Hippocampal formation (tissue), 2 donors: ENCODE measurements at regions not wholly inside any gene's neighbourhood (a gene's known extent, or its start where the extent isn't known, plus 50 kb on each side); places are given as distances from the start of the nearest gene placed in this dataset.
"Not testable (repeated sequence)": the region's sequence is repeated elsewhere in the genome, so short reads cannot be mapped to it uniquely, and the experiment has no call there.

Experiments
- DNase-seq, 2 donors: peaks; one replicate each; lab custom pipeline; 2025; lab: John Stamatoyannopoulos, UW

DNA sequence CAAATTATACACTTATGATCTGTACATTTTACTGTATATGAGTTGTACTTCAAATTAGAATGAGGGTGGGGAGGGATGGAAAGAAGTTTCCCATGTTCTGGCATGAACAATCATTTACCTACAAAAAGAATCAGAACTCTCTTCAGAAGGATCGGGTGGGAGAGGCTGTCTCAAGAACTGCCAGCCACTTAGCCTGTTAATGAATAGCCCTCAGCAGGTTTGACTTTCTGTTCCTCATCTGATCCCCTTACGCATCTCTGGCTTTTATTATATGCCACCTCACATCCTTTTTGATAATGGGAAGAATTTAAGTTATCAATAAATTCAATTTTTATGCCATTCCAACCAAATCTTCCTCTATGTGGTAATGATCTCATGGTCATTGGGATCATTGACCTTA, 168.3 kb upstream of the TGFBR2 start:
- DNase-seq = no peak

DNA sequence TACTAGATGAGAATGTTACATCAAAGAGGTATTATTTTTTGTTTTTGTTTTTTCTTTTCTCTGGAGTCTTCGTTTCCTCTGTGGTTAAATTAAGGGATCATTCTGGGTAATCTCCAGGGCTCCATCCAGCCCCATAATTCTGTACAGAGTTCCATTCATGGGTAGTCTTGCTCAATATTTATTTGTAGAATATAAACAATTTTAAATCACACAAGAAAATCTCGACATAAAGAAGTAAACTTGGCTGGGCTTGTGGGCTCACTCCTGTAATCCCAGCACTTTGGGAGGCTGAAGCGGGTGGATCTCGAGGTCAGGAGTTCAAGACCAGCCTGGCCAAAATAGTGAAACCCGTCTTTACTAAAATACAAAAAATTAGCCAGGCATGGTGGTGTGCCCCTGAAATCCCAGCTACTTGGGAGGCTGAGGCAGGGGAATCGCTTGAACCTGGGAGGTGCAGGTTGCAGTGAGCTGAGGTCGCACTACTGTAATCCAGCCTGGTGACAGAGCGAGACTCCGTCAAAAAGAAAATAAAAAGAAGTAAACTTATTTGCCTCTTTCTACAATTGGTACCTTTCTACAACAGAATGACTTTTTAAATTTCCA, 166.8 kb upstream of the TGFBR2 start:
- no peak for DNase-seq

DNA sequence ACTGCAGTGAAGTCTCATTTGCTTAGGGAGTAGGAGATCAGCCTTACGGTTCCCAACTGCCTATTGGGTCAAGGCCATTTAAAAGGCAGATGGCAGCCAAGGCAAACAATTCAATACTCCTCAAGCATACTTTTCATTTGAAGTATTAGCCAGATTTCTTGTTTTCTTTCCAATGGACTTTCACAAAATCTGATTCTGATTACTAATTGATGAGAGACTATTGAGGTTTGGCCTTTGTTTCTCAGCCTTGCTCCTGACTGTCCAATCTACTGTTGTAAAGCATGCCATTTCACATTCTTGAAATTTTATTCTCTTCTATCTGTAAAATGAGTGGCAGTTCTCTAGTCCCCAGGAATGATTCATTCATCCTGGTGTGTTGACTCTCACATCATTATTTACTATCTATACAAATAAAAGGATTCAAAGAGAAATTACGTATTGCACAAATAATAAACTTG, 166.2 kb upstream of the TGFBR2 start:
- no peak for DNase-seq

DNA sequence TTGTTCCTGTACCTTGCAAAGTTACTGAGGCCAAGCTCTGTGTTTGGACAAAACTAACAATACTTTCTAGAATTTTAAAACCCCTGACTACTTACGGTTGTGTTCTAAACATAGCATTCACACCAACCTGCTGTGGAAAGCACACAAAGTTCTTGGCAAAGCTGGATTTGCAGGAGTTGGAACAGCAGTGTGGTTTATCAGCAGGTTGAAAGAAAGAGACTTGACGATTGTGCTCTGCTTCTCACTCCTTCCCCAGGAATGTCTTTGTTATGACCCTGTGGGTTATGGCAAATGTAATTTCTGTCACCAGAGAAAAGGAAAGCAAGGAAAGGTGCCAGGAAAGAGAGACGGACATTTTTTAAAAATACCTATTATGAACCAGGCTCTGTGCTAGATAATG, 165.5 kb upstream of the TGFBR2 start:
- DNase-seq = no peak

DNA sequence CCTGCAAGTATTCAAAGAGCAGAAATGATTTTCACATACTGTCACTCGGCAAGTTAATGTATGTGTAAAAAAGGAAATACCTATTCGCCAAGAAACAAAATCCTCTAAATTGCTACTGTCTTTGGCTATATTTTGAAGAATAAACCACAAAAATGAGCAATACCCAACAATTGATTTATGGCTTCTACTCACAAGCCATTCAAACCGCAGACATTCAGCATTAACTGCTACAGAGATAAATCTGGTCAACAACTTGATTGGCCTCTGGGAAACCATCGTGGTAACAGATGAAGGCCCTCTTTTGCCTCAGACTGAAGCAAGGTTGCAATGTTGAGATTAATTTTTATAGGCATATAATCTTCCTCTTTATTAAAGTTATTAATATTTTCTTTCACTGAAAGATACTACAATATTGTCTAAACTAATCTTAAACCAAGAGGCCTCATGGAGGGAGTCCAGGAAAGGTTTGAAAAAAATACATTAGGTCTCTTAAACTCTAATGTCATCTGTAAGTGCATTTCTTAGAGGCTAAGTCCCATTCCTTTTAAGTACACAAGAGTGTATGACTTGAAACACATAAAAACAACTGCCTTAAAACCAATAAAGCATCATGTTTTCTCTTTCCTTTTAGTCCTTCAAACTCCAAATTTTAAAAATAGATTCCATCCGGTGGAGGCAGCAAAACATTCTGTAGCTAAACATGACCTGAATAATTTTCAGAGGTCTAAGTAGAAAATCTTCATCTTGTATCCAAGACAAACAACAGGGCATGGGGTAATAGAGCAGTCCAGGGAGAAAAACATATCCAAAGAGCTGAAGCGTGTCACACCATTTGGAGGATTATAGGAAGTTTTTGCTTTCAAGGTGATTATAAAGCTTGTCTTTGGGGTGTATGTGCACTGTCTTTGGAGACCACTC, 162.4 kb upstream of the TGFBR2 start:
- DNase-seq = no peak

DNA sequence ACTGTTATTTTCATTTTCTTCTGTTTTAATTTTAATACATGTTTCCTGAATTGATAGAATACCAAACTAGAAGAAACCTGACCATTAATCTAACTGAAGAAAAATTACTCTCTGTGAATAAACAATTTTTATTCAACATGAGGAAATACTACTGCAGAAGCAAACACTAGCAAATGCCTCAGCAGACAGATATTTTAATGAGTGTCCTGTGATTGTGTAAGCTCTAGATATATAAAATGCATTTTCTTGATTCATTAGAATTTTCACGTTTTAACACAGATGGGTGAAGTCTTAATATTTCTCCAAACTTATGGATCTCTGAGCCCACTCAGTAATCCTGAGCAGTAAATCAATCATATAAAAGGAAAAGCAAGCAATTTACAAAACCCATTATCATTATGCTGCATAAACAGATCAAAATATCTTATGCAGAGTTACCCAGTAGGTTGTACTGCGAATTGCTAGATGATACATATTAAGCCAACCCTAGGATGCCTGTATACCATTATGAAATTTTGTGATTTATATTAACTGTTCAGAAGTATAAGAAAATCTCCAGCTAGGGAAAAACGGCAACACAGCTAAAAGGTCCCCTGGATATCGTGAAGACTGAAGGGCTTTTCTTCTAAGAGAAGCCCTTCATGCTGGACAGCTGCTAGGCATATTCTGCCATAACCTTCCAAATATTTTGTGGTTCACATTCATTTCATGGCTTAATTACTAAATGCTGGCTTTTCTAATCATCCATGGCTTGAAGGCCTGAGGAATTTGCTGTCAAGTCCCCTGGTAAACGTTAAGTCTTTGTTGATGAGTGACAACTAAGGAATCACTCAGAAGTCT, 157.7 kb upstream of the TGFBR2 start:
- no peak for DNase-seq

DNA sequence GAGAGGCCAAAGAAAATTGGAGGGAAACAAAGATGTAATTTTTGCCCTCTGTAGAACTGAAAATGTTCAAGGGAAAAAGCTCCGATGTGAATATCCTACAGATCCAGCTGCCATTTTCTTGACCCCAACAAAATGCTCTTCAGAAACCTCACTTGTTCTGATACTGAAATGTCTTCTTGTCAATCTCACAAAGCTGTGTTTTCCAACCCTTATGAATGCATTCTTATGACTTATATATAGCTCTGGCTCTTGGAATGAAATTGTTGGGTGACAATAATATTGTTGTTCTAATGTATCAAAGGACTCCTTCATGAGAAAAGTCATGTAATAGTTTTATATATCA, 157.1 kb upstream of the TGFBR2 start:
- DNase-seq = no peak

DNA sequence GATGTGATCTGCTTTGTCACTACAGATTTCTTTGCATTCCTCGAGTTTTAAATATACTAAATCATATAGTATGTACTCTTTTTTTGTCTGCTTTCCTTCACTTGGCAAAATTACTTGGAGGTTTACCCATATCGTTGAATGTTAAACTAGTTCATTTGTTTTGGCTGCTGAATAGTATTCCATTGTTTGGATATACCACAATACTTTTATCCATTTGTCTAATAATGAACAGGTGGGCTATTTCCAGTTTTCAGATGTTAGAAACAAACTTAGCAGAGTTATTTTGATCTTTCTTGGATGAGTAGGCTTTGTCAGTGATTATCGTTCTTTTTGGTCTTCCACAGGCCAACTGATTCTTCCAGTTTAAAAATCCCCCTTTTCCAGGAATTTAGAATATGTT, 154.0 kb upstream of the TGFBR2 start:
- no peak for DNase-seq

DNA sequence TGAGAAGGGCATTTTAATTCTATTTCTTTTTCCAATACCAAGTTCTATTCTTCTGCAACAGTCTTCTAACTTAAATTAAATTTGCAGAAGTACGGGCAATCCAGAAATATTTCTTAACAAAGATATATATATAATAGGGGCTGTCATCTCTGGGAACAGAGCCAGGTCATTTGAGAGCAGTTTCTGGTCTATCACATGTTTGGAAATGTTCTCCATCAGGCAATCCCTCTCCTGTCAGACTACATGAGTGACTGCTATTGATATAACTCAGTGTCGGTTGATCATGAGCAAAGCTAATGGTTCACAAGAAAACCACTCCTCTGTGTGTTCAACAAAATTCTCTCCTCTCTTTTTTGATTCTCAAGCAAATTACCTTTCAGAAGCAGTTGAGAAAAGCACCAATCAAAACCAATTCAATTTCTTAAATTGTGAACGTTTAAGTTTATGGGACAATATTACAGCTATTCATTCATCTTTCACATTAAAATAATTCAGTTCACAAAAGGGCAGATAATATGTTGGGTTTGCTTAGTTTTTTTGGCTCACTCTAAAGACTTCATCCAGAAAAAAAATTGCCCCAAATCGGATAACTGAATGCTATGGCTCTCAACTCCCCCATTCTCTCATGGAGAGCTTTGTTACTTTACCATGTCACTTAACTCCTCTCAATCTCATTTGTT, 152.9 kb upstream of the TGFBR2 start:
- DNase-seq = no peak

DNA sequence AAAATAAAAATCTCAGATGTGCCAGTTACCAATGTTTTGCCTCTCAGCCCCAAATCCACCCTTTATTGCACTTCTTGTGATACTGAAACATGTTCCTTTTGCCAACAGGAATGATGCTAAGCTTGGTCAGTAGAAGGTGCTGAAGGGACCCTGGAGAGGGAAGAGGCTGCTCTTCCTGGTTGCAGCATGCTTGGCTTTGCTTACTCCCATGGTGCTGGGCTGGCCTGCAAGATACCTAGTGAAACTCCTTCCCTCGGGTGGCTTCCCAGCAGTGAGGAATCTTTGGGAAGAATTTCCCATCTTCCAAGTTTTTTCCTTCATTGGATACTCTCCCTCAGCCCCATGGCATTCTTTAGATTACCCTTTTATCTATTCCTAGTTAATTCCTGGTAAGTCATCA, 151.8 kb upstream of the TGFBR2 start:
- DNase-seq = no peak

DNA sequence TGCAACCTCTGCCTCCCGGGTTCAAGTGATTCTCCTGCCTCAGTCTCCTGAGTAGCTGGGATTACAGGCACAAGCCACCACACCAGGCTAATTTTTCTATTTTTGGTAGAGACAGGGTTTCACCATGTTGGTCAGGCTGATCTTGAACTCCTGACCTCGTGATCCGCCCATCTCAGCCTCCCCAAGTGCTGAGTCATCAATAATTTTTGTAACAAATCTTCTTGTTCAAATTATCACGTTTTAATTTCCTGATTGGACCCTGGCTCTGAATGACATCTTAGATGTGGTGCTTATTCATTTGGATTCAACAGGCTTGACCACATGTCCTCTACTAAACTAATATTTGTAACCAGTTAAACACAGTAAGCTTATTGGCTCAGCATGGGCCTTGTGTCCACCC, 151.3 kb upstream of the TGFBR2 start:
- DNase-seq = not testable (repeated sequence)

DNA sequence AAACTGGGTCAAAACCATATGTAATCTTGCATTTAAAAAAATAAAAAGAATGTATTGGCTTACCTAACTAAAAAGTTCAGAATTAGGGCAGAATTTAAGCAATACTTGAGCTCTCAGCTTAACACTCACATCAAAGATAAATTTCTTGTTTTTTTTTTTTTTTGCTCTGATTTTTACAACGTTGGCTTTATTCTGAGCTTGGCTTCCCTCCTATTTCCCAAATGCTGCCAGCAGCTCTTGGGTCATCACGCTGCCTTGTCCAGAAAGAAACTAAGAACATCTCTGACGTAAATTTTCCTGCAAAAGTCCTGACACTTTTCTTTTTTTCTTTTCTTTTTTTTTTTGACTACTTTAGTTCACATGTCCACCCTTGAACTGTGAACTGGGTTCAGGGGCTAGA, 150.6 kb upstream of the TGFBR2 start:
- no peak for DNase-seq

DNA sequence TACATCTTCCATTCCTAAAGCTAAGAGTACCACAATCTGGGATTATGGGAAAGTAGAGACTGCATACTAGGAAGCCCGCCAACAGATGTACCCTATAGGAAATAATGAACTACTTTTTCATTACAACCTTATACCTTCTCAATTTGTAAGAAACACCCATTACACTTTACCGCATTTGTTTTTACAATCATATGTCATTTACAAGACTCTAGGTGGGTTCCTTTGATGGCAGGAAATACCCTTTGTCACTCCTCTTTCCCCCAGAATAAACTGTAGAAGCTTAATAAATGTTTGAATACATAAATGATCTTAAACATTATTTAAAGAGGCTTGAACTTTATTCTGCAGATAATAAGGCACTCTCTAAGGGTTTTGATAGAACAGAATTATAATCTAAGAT, 150.1 kb upstream of the TGFBR2 start:
- DNase-seq = no peak

DNA sequence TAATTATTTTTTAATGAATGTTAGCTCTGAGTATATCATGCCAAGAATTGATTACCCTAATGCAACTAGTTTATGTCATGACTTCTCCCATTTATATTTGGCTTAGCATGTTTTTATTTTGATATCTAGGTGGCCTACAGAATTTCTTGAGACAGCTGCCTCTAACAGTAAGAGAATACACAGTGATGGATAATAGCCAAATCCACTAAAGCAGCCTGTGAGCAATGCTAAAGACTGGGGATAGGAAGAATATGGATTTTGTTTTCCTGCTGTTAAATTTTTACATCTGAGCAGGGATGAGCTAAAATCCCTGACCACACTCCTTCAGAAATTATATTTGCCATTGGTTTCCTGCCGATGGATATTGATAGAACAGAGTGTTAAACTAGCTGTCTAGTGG, 149.3 kb upstream of the TGFBR2 start:
- no peak for DNase-seq

DNA sequence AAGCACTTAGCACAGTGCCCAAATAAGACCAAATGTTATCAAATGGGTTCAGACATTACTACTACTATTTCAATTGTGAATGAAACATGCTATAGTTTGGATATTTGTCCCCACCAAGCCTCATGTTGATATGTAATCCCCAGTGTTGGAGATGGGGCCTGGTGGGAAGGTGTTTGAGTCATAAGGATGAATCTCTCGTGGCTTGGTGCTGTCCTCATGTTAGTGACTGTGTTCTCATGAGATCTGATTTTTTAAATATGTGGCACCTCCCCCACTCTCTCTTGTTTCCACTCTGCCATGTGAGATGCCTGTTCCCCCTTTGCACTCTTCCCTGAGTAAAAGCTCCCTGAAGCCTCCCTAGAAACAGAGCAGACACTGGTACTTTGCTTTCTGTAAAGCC, 148.7 kb upstream of the TGFBR2 start:
- DNase-seq = no peak

DNA sequence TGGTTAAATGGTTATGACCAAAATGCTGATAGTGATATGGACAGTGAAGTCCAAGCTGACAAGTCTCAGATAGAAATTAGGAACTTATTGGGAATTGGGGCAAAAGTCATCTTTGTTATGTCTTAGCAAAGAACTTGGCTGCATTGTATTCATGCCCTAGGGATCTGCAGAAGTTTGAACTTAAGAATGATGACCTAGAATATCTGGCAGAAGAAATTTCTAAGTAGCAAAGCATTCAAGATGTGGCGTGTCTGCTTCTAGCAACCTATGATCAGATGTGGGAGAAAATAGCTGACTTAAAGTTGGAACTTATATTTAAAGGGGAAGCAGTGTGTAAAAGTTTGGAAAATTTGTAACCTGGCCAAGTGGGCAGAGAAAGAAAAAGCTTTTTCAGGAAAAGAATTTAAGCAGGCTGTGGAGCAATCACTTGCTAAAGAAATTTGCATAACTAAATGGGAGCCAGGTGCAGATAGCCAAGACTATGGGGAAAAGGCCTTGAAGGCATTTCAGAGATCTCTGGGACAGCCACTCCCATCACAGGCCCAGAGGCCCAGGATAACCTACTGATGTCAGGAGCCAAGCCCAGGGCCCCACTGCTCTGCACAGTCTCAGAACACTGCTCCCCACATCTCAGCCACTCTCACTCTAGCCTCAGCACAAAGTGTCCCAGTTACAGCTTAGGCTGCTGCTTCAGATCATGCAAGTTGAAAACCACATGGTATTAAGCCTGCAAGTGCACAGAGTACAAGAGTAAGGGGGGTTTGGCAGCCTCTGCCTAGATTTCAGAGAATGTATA, 147.8 kb upstream of the TGFBR2 start:
- DNase-seq = no peak

DNA sequence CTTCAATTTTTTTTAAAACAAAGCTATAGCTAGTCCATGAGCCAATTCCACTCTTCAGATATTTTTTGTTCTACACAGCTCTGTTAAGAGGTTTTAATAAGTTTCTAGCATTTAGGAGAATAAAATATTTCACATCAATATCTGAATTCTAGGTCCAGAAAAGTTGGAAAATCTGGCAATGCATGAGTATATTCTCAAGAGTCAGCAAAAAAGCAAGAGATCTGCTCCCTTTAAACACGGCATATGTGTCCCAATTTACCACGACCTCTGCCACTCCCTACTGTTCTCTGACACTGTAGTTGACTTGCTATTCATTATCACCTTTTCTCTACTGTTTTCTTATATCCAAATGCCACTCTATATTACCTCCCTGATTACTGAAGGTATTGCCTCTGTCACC, 145.1 kb upstream of the TGFBR2 start:
- no peak for DNase-seq

DNA sequence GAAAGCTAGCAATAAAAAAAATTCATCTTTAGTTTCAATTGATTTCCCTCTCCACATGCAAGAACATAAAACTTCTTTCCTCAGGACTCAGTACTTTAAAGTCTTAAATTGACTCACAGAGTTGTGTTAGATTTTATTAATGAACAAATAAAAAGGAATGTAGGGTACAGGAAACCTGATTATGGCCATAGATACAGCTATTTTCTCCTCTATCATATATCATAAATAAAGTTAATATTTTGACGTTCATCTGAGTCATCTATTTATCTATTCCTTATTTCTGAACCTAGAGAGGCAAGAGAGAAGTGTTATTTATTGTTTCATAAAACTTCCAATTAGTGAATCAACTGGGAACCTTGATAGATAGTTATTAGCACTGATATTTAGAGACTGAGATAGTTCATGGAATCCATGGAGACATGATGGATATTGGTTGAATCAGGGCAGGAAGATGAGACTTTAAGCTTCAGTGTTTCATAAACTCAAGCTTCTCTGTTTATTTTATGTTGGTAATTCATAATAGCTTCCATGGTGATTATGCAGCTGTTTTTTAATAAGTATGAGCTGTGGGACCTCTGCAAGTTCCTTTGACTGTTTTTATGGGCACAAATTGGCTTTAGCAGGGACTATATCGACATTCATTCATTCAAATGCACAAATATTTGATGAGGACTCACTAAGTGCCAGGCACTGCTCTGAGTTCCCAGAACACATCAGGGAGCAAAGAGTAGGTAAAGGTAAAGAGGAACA, 143.5 kb upstream of the TGFBR2 start:
- no peak for DNase-seq

DNA sequence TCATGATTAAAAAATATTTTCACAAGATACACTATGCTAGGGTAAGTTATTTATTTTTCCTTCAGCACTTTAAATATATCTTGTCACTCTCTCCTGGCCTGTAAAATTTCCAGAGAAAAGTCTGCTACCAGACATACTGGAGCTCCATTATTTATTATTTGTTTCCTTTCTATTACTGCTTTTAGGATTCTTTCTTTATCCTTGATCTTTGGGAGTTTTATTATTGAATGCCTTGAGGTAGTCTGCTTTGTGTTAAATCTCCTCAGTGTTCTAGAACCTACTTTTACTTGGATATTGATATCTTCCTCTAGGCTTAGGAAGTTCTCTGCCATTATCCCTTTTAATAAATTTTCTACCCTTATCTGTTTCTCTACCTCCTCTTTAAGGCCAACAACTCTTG, 142.0 kb upstream of the TGFBR2 start:
- DNase-seq = no peak

DNA sequence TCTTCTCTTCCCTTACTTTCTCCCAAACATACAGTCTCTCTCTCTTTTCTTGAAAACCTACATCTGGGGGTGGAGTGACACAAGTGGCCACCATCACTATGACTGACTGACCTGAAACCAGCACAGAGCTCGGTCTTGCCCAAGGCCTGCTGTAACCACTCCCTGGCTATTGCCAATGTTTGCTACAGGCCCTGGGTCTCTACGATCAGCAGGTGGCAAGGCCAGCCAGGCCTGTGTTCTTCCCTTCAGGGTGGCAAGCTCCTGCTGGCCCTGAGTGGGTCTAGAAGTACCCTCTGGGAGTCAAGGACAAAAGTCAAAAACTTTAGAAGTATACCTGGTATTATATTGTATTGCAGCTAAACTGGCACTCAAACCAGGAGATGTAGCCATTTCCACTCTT, 140.9 kb upstream of the TGFBR2 start:
- no peak for DNase-seq
